Calu3 (cell line): ENCODE measurements at regions not wholly inside any gene's neighbourhood (a gene's known extent, or its start where the extent isn't known, plus 50 kb on each side); places are given as distances from the start of the nearest gene placed in this dataset.

Source experiments
- BruUV-seq: library from RNA; stranded (reverse); fragments of 400-500 nt; replicated peaks from 2 replicates; lab custom pipeline; 2021; lab: Mats Ljungman, UMichigan
- CTCF ChIA-PET: fragments of 300-600 bp; sonication (Branson Sonifier 250); formaldehyde crosslinking; loops from one replicate; lab custom pipeline; 2022; ENCODE audit warnings: antibody characterized with exemption; lab: Charles Lee
- DNase-seq: peaks from one replicate; pipeline ENCODE4 v3.0.0; 2022
- H3K27ac Mint-ChIP-seq: one replicate; pipeline ENCODE4 v1.8.0; 2022; ENCODE audit warnings: mixed read lengths; ENCODE audit not compliant: unreplicated experiment
- H3K27me3 Mint-ChIP-seq: one replicate; pipeline ENCODE4 v1.8.0; 2022; ENCODE audit warnings: mixed read lengths; ENCODE audit not compliant: unreplicated experiment
- H3K36me3 Mint-ChIP-seq: one replicate; pipeline ENCODE4 v1.8.0; 2022; ENCODE audit warnings: mild to moderate bottlenecking, moderate library complexity, mixed read lengths; ENCODE audit not compliant: insufficient read depth, unreplicated experiment
- H3K4me1 Mint-ChIP-seq: one replicate; pipeline ENCODE4 v1.8.0; 2022; ENCODE audit warnings: mild to moderate bottlenecking, low read depth, mixed read lengths; ENCODE audit not compliant: unreplicated experiment
- H3K4me3 Mint-ChIP-seq: one replicate; pipeline ENCODE4 v1.8.0; 2022; ENCODE audit warnings: mild to moderate bottlenecking, low read depth, moderate library complexity, mixed read lengths; ENCODE audit not compliant: unreplicated experiment
- H3K9me3 Mint-ChIP-seq: one replicate; pipeline ENCODE4 v1.8.0; 2022; ENCODE audit warnings: low read depth, mixed read lengths; ENCODE audit not compliant: unreplicated experiment
- intact Hi-C: fragments of 100-400 bp; cut with micrococcal nuclease; formaldehyde crosslinking; loops from one replicate; pipeline ENCODE4 v1.10.0; 2022; ENCODE audit not compliant: unreplicated experiment
- TF ChIP-seq, protein P1 (sequence below): fragments of 200-600 bp; IDR thresholded peaks from one replicate; pipeline ENCODE4 v1.8.0; 2022; ENCODE audit warnings: antibody characterized with exemption; ENCODE audit not compliant: unreplicated experiment

- intact Hi-C loops = no loop called here
- DNase-seq = no peak
- BruUV-seq = no TSS peak
- Mint-ChIP-seq H3K27ac (no peak overlapping the region), H3K36me3 (no peaks in the 10 kb centered on the region), H3K27me3 (peaks cover 7% of the 10 kb centered on the region), H3K4me3 (no peak overlapping the region), H3K9me3 (no peaks in the 10 kb centered on the region), H3K4me1 (no peaks in the 10 kb centered on the region)
- CTCF ChIA-PET = no interaction called here
- TF ChIP-seq, protein P1, sequence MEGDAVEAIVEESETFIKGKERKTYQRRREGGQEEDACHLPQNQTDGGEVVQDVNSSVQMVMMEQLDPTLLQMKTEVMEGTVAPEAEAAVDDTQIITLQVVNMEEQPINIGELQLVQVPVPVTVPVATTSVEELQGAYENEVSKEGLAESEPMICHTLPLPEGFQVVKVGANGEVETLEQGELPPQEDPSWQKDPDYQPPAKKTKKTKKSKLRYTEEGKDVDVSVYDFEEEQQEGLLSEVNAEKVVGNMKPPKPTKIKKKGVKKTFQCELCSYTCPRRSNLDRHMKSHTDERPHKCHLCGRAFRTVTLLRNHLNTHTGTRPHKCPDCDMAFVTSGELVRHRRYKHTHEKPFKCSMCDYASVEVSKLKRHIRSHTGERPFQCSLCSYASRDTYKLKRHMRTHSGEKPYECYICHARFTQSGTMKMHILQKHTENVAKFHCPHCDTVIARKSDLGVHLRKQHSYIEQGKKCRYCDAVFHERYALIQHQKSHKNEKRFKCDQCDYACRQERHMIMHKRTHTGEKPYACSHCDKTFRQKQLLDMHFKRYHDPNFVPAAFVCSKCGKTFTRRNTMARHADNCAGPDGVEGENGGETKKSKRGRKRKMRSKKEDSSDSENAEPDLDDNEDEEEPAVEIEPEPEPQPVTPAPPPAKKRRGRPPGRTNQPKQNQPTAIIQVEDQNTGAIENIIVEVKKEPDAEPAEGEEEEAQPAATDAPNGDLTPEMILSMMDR = no peak
Observed at GRCh38 chr2:12953596-12953995, 236.9 kb downstream of the TRIB2 start.

DNA sequence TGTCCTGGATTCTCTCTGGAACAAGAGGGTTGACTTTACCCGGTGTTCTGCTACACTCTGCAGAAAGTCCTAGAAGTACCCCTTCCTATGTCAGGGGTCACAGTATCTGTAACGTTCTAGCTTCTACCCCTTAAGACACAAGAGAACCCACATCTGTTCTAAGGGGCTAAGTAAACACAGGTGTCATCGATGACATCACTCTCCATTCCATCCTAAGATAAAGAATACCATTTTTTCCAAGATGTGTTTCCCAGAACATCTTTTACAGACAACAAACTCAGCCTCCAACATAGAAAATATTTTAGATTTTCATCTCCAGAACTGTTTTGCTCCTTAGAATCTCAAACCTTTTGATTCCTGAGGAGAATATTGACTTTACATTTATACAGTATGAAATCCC lies 239.1 kb downstream of the TRIB2 start:
- Mint-ChIP-seq H3K36me3 (no peaks in the 10 kb centered on the region), H3K27me3 (peaks cover 7% of the 10 kb centered on the region), H3K9me3 (peaks cover 2% of the 10 kb centered on the region), H3K4me1 (no peaks in the 10 kb centered on the region), H3K27ac (no peak overlapping the region), H3K4me3 (no peak overlapping the region)
- no peak for DNase-seq
- no TSS peak for BruUV-seq
- TF ChIP-seq, protein P1 = no peak
- intact Hi-C loops = no loop called here
- CTCF ChIA-PET = no interaction called here

DNA sequence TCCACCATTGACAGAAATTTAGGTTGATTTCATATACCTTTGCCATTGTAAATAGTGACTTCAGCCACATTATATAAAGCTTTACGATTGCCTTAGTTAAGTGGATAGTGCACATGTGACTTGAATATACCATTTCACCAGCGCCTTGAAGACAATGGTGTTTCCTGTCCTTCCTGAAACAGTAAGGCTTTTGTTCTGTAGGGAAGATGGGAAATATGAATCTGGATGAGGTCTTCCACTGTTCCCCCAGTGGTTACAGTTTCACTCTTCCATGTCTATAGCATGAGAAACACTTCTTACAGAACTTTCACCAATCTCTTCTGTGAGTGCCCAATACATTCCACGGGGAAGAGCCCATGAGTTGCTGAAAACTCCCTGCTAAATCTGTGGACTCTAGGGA lies 240.5 kb downstream of the TRIB2 start:
- no peak overlapping the region for H3K27ac Mint-ChIP-seq
- peaks cover 2% of the 10 kb centered on the region for H3K9me3 Mint-ChIP-seq
- no peak overlapping the region for H3K4me3 Mint-ChIP-seq
- H3K4me1 Mint-ChIP-seq = no peaks in the 10 kb centered on the region
- no peaks in the 10 kb centered on the region for H3K36me3 Mint-ChIP-seq
- CTCF ChIA-PET = no interaction called here
- BruUV-seq = no TSS peak
- no peak for DNase-seq
- intact Hi-C loops = no loop called here
- TF ChIP-seq, protein P1 = no peak
- H3K27me3 Mint-ChIP-seq = no peaks in the 10 kb centered on the region

DNA sequence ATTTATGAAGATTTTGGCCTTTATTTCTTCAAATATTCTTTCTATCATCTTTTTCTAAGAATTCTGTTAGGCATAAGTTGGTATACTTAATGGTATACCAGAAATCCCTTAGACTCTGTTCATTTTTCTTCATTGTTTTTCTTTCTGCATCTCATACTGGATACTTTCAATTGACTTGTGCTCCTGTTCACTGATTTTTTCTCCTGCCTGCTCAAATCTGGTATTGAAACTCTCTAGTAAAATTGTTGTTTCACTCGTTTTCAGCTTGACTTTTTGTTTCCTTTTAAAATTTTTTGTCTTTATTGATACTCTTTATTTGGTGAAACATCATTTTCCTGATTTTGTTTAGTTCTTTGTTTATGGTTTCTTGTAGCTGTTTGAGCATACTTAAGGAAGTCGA lies 243.2 kb downstream of the TRIB2 start:
- no peaks in the 10 kb centered on the region for H3K36me3 Mint-ChIP-seq
- TF ChIP-seq, protein P1 = no peak
- no TSS peak for BruUV-seq
- peaks cover 2% of the 10 kb centered on the region for H3K9me3 Mint-ChIP-seq
- H3K27me3 Mint-ChIP-seq = no peaks in the 10 kb centered on the region
- intact Hi-C loops = no loop called here
- no peak overlapping the region for H3K27ac Mint-ChIP-seq
- DNase-seq = no peak
- no peaks in the 10 kb centered on the region for H3K4me1 Mint-ChIP-seq
- H3K4me3 Mint-ChIP-seq = no peak overlapping the region
- CTCF ChIA-PET = no interaction called here
